OCI-LY7 (cell line): ENCODE measurements at regions not wholly inside any gene's neighbourhood (a gene's known extent, or its start where the extent isn't known, plus 50 kb on each side); places are given as distances from the start of the nearest gene placed in this dataset.

ENCODE experiments used
- BruUV-seq: library from RNA; stranded (reverse); fragments of 400-500 nt; replicated peaks from 2 replicates; lab custom pipeline; 2021; lab: Mats Ljungman, UMichigan
- CTCF ChIA-PET: fragments of 300-600 bp; sonication (Branson Sonifier 250); formaldehyde crosslinking; loops from one replicate; lab custom pipeline; 2022; ENCODE audit warnings: antibody characterized with exemption; ENCODE audit not compliant: unreplicated experiment; lab: Charles Lee
- POLR2A ChIA-PET: fragments of 300-600 bp; sonication (Branson Sonifier 250); formaldehyde crosslinking; loops from one replicate; lab custom pipeline; 2022; ENCODE audit warnings: antibody characterized with exemption; lab: Charles Lee
- DNase-seq: peaks from one replicate; pipeline ENCODE4 v3.0.0-alpha.2; 2015; ENCODE audit warnings: low spot score
- H2AFZ ChIP-seq: fragments of 200-600 bp; sonication (generic), shearing (Covaris generic); 2 replicates; pipeline ENCODE4 v1.6.1; 2014; ENCODE audit warnings: mild to moderate bottlenecking, antibody characterized with exemption, low read length, moderate library complexity
- H3K27ac ChIP-seq: fragments of 200-600 bp; sonication (generic); 2 replicates; pipeline ENCODE4 v1.5.1; 2014; ENCODE audit warnings: mixed run types, low read depth, mild to moderate bottlenecking, moderate library complexity, low read length, inconsistent platforms; ENCODE audit not compliant: poor library complexity, severe bottlenecking
- H3K36me3 ChIP-seq: fragments of 200-600 bp; sonication (generic); 2 replicates; pipeline ENCODE4 v1.6.1; 2014; ENCODE audit warnings: mild to moderate bottlenecking, antibody characterized with exemption, low read length, moderate library complexity, mixed read lengths; ENCODE audit not compliant: insufficient read depth
- H3K4me1 ChIP-seq: fragments of 200-600 bp; sonication (generic); 2 replicates; pipeline ENCODE4 v1.5.1; 2014; ENCODE audit warnings: mild to moderate bottlenecking, low read length; ENCODE audit not compliant: insufficient read depth, poor library complexity, severe bottlenecking
- H3K4me2 ChIP-seq: fragments of 200-600 bp; sonication (generic); 2 replicates; pipeline ENCODE4 v1.6.1; 2014; ENCODE audit warnings: mild to moderate bottlenecking, low read length
- H3K4me3 ChIP-seq: fragments of 200-600 bp; sonication (generic); 2 replicates; pipeline ENCODE4 v1.5.1; 2014; ENCODE audit warnings: mild to moderate bottlenecking, low read depth, low read length; ENCODE audit not compliant: poor library complexity, severe bottlenecking
- H3K79me2 ChIP-seq: fragments of 200-600 bp; sonication (generic); 2 replicates; pipeline ENCODE4 v1.6.1; 2016; ENCODE audit warnings: low read depth, mild to moderate bottlenecking, low read length, moderate library complexity, mixed read lengths; ENCODE audit not compliant: insufficient read depth
- H3K9me2 ChIP-seq: fragments of 200-600 bp; sonication (generic); 2 replicates; pipeline ENCODE4 v1.6.1; 2016; ENCODE audit warnings: mild to moderate bottlenecking, low read length, mixed read lengths; ENCODE audit not compliant: insufficient read depth
- H3K9me3 ChIP-seq: fragments of 200-600 bp; sonication (generic); 2 replicates; pipeline ENCODE4 v1.6.1; 2014; ENCODE audit warnings: mild to moderate bottlenecking, mixed run types, low read length, mixed read lengths
- H4K20me1 ChIP-seq: fragments of 200-600 bp; sonication (generic); 2 replicates; pipeline ENCODE4 v1.6.1; 2014; ENCODE audit warnings: mild to moderate bottlenecking, antibody characterized with exemption, low read length, moderate library complexity, mixed read lengths; ENCODE audit not compliant: insufficient read depth
- CTCF ChIP-seq: fragments of 200-600 bp; sonication (generic); conservative IDR thresholded peaks from 2 replicates; pipeline ENCODE4 v1.5.1; 2014; ENCODE audit warnings: mild to moderate bottlenecking, antibody characterized with exemption, low read length, moderate library complexity, mixed read lengths
- EZH2phosphoT487 ChIP-seq: fragments of 200-600 bp; sonication (generic); IDR thresholded peaks from 2 replicates; pipeline ENCODE4 v1.6.1; 2018; ENCODE audit warnings: low read depth, borderline replicate concordance, mild to moderate bottlenecking, mixed run types, antibody characterized with exemption, low read length, moderate library complexity, mixed read lengths
- intact Hi-C: fragments of 100-400 bp; cut with micrococcal nuclease; formaldehyde crosslinking; loops from one replicate; pipeline ENCODE4 v1.10.0; 2022; ENCODE audit not compliant: unreplicated experiment

- Histone ChIP-seq H3K79me2 (no peaks in the 10 kb centered on the region), H3K27ac (no peak overlapping the region), H3K4me2 (no peak overlapping the region), H3K9me3 (no peaks in the 10 kb centered on the region), H3K9me2 (no peaks in the 10 kb centered on the region), H3K4me3 (no peak overlapping the region), H2AFZ (no peak overlapping the region), H3K4me1 (no peaks in the 10 kb centered on the region), H3K36me3 (no peaks in the 10 kb centered on the region), H4K20me1 (no peaks in the 10 kb centered on the region)
- intact Hi-C loops = no loop called here
- POLR2A ChIA-PET = no interaction called here
- TF ChIP-seq CTCF (no peak), EZH2phosphoT487 (no peak)
- no TSS peak for BruUV-seq
- CTCF ChIA-PET = no interaction called here
- no peak for DNase-seq
Measured at GRCh38 chr11:70761908-70762337, 363.6 kb downstream of the CTTN start.

GRCh38 chr11:70762810-70763209 is 364.5 kb downstream of the CTTN start:
- Histone ChIP-seq H3K9me2 (no peaks in the 10 kb centered on the region), H3K4me3 (no peak overlapping the region), H3K36me3 (no peaks in the 10 kb centered on the region), H3K4me2 (no peak overlapping the region), H4K20me1 (no peaks in the 10 kb centered on the region), H3K4me1 (no peaks in the 10 kb centered on the region), H3K27ac (no peak overlapping the region), H3K9me3 (no peaks in the 10 kb centered on the region), H3K79me2 (no peaks in the 10 kb centered on the region), H2AFZ (no peak overlapping the region)
- TF ChIP-seq CTCF = no peak
- TF ChIP-seq EZH2phosphoT487 = no peak
- CTCF ChIA-PET = no interaction called here
- intact Hi-C loops = no loop called here
- DNase-seq = no peak
- no TSS peak for BruUV-seq
- POLR2A ChIA-PET = no interaction called here

GRCh38 chr11:70763606-70764005 is 365.3 kb downstream of the CTTN start:
- intact Hi-C loops = no loop called here
- no peak overlapping the region for H3K4me2 ChIP-seq
- no peaks in the 10 kb centered on the region for H3K79me2 ChIP-seq
- H3K4me3 ChIP-seq = no peak overlapping the region
- ChIA-PET POLR2A (no interaction called here), CTCF (no interaction called here)
- H3K4me1 ChIP-seq = no peaks in the 10 kb centered on the region
- TF ChIP-seq EZH2phosphoT487 (no peak), CTCF (no peak)
- no peaks in the 10 kb centered on the region for H3K9me2 ChIP-seq
- H2AFZ ChIP-seq = no peak overlapping the region
- no peak overlapping the region for H3K27ac ChIP-seq
- H3K36me3 ChIP-seq = no peaks in the 10 kb centered on the region
- no peak for DNase-seq
- BruUV-seq = no TSS peak
- no peaks in the 10 kb centered on the region for H3K9me3 ChIP-seq
- H4K20me1 ChIP-seq = no peaks in the 10 kb centered on the region
